A673 (cell line): ENCODE measurements at regions not wholly inside any gene's neighbourhood (a gene's known extent, or its start where the extent isn't known, plus 50 kb on each side); places are given as distances from the start of the nearest gene placed in this dataset.

Experiments
- EZH2 ChIP-seq: fragments of 200-600 bp; sonication (generic); IDR thresholded peaks from 2 replicates; pipeline ENCODE4 v1.6.1; 2017; ENCODE audit warnings: borderline replicate concordance, low read depth, mild to moderate bottlenecking, mixed read lengths, antibody characterized with exemption, low read length; ENCODE audit not compliant: poor library complexity, severe bottlenecking
- TF ChIP-seq, protein P1 (sequence below): fragments of 300-800, 200-600 bp; sonication (generic); conservative IDR thresholded peaks from 2 replicates; pipeline ENCODE4 v1.5.1; 2017; ENCODE audit warnings: low read depth, mild to moderate bottlenecking, antibody characterized with exemption, low read length, moderate library complexity, mixed read lengths

DNA sequence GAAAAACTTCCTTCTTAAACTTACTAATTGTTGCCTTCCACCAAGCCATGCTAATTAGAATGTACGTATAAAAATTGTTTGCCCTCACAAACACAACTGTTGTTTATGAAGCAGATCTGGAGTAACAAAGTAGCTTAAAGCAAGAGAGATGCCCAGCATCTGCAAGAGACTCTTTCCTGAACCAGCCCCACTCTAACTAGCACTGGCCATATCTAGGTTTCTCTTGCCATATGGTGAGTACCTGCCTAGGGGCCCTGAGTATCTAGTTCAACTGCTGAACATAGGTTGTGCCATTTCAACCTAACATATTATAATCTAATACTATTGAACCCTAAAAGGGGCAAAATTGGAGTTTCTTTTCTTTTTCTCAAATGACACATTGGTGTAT is 883.4 kb upstream of the B3GALT2 start:
- TF ChIP-seq, protein P1, sequence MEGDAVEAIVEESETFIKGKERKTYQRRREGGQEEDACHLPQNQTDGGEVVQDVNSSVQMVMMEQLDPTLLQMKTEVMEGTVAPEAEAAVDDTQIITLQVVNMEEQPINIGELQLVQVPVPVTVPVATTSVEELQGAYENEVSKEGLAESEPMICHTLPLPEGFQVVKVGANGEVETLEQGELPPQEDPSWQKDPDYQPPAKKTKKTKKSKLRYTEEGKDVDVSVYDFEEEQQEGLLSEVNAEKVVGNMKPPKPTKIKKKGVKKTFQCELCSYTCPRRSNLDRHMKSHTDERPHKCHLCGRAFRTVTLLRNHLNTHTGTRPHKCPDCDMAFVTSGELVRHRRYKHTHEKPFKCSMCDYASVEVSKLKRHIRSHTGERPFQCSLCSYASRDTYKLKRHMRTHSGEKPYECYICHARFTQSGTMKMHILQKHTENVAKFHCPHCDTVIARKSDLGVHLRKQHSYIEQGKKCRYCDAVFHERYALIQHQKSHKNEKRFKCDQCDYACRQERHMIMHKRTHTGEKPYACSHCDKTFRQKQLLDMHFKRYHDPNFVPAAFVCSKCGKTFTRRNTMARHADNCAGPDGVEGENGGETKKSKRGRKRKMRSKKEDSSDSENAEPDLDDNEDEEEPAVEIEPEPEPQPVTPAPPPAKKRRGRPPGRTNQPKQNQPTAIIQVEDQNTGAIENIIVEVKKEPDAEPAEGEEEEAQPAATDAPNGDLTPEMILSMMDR: no peak
- no peak for TF ChIP-seq EZH2
